ENCODE measurements at regions not wholly inside any gene's neighbourhood (a gene's known extent, or its start where the extent isn't known, plus 50 kb on each side); places are given as distances from the start of the nearest gene placed in this dataset.

DNA sequence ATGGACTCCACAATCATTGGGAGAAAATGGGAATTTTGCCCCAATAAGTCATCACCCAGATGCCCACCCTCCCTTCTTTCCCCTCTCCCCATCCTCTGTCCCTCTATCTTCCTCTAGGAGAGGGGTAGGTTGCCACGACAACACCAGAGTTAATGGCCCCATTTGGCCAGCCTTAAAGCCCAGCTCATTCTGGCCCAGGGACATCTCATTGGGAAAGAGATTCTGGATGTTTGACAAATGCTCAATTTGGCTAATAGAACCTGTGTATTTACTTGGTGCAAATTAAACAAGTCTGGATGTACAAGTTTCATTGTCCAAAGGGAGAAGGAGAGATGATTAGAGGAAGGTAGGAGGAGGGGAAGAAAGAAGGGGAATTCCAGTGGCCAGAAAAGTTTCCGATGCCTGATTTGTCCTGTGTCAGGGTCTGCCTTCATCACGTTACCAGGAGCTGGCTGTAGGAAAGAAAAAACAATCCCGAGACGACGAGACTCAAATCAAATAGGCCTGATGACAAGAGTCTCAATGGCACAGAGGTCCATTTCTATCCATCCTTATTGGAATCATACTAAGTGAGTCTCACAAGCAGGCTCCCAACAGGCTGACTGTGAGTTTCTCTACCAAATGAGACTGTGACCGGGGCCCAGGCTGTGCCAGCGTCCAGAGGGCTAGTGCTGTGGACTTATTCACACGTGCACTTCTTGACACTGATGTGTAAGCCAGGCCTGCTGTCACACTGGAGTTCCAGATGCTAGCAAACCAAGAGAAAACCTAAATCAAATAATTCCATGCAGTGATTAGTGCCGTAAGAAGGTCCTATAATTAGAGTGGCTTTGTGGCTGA lies 265.2 kb upstream of the APCDD1 start:
- Histone ChIP-seq H3K4me3 (no peak overlapping the region), H3K4me1 (no peaks in the 10 kb centered on the region), H3K27me3 (no peaks in the 10 kb centered on the region), H3K36me3 (no peaks in the 10 kb centered on the region), H3K9me3 (no peaks in the 10 kb centered on the region), H3K27ac (no peak overlapping the region)
- no peak for DNase-seq (ENCODE audit: low spot score in 2 of 2)
- TF ChIP-seq, protein P1, sequence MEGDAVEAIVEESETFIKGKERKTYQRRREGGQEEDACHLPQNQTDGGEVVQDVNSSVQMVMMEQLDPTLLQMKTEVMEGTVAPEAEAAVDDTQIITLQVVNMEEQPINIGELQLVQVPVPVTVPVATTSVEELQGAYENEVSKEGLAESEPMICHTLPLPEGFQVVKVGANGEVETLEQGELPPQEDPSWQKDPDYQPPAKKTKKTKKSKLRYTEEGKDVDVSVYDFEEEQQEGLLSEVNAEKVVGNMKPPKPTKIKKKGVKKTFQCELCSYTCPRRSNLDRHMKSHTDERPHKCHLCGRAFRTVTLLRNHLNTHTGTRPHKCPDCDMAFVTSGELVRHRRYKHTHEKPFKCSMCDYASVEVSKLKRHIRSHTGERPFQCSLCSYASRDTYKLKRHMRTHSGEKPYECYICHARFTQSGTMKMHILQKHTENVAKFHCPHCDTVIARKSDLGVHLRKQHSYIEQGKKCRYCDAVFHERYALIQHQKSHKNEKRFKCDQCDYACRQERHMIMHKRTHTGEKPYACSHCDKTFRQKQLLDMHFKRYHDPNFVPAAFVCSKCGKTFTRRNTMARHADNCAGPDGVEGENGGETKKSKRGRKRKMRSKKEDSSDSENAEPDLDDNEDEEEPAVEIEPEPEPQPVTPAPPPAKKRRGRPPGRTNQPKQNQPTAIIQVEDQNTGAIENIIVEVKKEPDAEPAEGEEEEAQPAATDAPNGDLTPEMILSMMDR (IDR thresholded peaks at IDR 0.05): no peak
- intact Hi-C loops (cut with DNase I): no loop called here

DNA sequence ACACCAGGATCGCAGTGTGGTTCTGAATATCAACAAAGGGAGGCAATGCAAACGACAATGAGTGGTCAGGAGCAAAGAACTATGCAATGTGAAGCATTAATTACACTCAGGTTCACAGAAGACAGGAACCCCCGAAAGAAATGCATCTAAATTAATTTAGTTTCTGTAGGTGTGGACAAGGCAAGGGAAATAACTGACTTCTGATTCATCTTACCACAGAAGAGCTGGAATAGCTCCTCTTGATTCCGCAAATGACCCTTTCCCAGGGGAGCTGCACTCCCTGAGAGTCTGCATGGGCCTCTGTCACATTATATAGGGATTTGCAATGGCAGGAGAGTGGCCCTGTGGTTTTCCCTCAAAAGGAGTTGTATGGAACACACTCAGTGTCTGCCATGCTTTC lies 263.9 kb upstream of the APCDD1 start:
- H3K4me1 ChIP-seq: no peaks in the 10 kb centered on the region
- TF ChIP-seq, protein P1 (IDR thresholded peaks at IDR 0.05): no peak
- H3K36me3 ChIP-seq: no peaks in the 10 kb centered on the region
- DNase-seq (ENCODE audit: low spot score in 2 of 2): no peak
- H3K27me3 ChIP-seq: no peaks in the 10 kb centered on the region
- H3K27ac ChIP-seq: no peak overlapping the region
- no peak overlapping the region for H3K4me3 ChIP-seq
- no peaks in the 10 kb centered on the region for H3K9me3 ChIP-seq
- intact Hi-C loops (cut with DNase I): no loop called here

DNA sequence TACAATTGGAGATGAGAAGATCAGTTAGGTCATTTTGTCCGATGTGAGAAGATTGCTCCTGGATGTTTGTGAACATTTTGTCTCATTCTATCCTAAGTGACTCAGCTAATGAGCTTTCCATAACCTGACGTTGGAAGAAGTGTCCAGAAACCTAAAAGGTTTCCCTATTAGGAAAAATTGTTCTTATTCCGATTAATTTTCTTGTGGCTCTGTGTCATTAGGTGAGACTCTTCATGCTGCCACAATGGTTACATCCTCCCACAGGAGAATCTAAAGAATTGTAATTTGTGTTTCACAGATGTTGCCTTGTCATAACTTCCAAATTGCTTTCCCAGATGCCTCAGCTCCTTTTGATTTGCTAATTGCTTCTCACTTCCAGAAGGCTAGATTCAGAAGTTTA lies 261.0 kb upstream of the APCDD1 start:
- H3K4me1 ChIP-seq: no peaks in the 10 kb centered on the region
- no peaks in the 10 kb centered on the region for H3K36me3 ChIP-seq
- intact Hi-C loops (cut with DNase I): no loop called here
- H3K4me3 ChIP-seq: no peak overlapping the region
- TF ChIP-seq, protein P1 (IDR thresholded peaks at IDR 0.05): no peak
- H3K27ac ChIP-seq: no peak overlapping the region
- DNase-seq (ENCODE audit: low spot score in 2 of 2): no peak
- H3K9me3 ChIP-seq: no peaks in the 10 kb centered on the region
- H3K27me3 ChIP-seq: no peaks in the 10 kb centered on the region

DNA sequence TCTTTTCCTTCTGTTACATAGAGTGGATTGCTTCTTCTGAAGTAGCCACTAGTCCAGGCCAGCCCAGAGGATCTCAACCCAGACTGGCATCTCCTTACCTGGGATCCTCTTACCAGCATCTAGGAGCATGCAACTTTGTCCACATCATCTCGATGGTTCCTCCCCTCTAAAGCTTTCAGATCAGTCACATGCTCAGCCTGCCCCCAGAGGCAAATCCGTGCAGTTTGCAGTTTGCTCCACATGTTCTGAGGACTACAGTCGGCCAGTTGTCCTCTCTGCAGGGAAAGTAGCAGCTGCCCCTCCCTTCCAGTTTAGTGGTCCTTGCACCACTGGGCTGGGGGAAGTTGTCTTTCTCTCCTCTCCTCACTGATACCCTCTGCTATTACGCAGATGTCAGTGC lies 259.8 kb upstream of the APCDD1 start:
- no peak overlapping the region for H3K4me3 ChIP-seq
- DNase-seq (ENCODE audit: low spot score in 2 of 2): no peak
- no peaks in the 10 kb centered on the region for H3K27me3 ChIP-seq
- H3K36me3 ChIP-seq: no peaks in the 10 kb centered on the region
- H3K9me3 ChIP-seq: no peaks in the 10 kb centered on the region
- TF ChIP-seq, protein P1 (IDR thresholded peaks at IDR 0.05): no peak
- no peak overlapping the region for H3K27ac ChIP-seq
- no peaks in the 10 kb centered on the region for H3K4me1 ChIP-seq
- intact Hi-C loops (cut with DNase I): no loop called here

DNA sequence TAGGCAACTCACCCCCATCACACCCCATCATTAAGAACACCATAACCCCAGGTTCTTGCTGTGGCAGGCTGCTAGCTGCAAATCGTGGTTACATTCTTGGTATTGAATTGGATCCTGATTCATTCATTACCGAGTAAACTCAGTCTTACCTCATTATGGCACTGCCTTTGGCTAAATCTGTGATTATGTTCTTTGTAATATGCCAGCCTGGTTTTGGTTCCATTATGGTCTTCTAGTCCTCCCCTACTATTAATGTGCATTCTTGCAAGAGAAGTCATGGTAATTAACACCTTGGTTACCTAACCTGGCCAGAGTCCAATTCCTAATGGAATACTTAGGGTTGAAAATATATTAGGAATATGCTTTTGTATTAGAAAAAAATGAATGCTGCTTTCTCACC lies 258.9 kb upstream of the APCDD1 start:
- intact Hi-C loops (cut with DNase I): no loop called here
- DNase-seq (ENCODE audit: low spot score in 2 of 2): no peak
- Histone ChIP-seq H3K27ac (no peak overlapping the region), H3K4me1 (no peaks in the 10 kb centered on the region), H3K36me3 (no peaks in the 10 kb centered on the region), H3K9me3 (no peaks in the 10 kb centered on the region), H3K27me3 (no peaks in the 10 kb centered on the region), H3K4me3 (no peak overlapping the region)
- TF ChIP-seq, protein P1 (IDR thresholded peaks at IDR 0.05): no peak
